ENCODE measurements at regions not wholly inside any gene's neighbourhood (a gene's known extent, or its start where the extent isn't known, plus 50 kb on each side); places are given as distances from the start of the nearest gene placed in this dataset.

- TF ChIP-seq, protein P1, sequence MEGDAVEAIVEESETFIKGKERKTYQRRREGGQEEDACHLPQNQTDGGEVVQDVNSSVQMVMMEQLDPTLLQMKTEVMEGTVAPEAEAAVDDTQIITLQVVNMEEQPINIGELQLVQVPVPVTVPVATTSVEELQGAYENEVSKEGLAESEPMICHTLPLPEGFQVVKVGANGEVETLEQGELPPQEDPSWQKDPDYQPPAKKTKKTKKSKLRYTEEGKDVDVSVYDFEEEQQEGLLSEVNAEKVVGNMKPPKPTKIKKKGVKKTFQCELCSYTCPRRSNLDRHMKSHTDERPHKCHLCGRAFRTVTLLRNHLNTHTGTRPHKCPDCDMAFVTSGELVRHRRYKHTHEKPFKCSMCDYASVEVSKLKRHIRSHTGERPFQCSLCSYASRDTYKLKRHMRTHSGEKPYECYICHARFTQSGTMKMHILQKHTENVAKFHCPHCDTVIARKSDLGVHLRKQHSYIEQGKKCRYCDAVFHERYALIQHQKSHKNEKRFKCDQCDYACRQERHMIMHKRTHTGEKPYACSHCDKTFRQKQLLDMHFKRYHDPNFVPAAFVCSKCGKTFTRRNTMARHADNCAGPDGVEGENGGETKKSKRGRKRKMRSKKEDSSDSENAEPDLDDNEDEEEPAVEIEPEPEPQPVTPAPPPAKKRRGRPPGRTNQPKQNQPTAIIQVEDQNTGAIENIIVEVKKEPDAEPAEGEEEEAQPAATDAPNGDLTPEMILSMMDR (IDR thresholded peaks at IDR 0.05): no peak
- TF ChIP-seq POLR2A (IDR thresholded peaks at IDR 0.05): no peak
Measured at GRCh38 chr2:226553333-226553732, 246.3 kb downstream of the IRS1 start.

All from testis (tissue), 2 donors.